ENCODE measurements at regions not wholly inside any gene's neighbourhood (a gene's known extent, or its start where the extent isn't known, plus 50 kb on each side); places are given as distances from the start of the nearest gene placed in this dataset.

DNA sequence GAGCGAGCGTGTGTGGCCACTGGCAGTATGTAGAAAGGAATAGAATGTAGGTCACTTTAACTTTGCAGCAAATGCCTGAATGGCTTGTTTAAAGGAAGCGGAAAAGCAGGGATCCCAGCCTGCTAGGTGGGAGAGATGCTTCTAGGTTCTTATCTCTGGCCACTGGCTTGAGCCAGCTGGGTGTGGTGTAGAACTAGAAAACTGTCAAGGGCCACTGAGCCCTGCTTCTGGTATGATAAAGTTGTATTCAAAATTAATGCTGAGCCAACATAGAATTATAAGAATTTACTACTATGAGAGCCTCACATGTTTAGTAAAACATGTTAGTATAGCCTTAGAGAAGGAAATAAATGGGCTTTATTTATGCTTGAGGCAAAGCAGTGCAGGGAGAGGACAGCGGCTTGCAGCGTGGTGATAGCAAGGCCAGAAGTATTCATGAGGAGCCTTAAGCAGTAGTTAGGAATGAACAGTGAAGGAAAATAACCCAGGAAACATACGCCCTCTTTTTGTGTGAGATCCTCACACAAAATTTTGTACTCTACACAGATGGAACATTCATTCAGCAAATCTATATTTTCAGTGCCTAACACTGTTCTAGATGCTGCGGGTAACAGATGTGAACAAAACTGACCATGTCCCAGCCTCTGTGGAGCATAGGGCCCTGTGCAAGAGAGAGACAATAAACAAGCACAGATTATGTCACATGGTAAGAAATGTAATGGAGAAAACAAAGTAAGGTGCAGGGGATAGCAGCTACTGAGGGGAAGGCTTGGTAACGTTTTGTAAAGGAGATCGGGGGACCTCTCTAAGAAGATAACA is 863.2 kb downstream of the DIAPH3 start:
- TF ChIP-seq, protein P1, sequence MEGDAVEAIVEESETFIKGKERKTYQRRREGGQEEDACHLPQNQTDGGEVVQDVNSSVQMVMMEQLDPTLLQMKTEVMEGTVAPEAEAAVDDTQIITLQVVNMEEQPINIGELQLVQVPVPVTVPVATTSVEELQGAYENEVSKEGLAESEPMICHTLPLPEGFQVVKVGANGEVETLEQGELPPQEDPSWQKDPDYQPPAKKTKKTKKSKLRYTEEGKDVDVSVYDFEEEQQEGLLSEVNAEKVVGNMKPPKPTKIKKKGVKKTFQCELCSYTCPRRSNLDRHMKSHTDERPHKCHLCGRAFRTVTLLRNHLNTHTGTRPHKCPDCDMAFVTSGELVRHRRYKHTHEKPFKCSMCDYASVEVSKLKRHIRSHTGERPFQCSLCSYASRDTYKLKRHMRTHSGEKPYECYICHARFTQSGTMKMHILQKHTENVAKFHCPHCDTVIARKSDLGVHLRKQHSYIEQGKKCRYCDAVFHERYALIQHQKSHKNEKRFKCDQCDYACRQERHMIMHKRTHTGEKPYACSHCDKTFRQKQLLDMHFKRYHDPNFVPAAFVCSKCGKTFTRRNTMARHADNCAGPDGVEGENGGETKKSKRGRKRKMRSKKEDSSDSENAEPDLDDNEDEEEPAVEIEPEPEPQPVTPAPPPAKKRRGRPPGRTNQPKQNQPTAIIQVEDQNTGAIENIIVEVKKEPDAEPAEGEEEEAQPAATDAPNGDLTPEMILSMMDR (tag by site-specific recombination; IDR thresholded peaks at IDR 0.05): no peak
- TF ChIP-seq ZFP3 (tag by site-specific recombination; IDR thresholded peaks at IDR 0.05; ENCODE audit: low read depth) (no peak), ZBTB8A (tag by site-specific recombination; IDR thresholded peaks at IDR 0.05) (no peak), ZNF416 (tag by site-specific recombination; IDR thresholded peaks at IDR 0.05) (no peak), ZNF274 (IDR thresholded peaks at IDR 0.05; ENCODE audit: low read length) (no peak), ZNF274 (tag by site-specific recombination; IDR thresholded peaks at IDR 0.05; ENCODE audit: borderline replicate concordance) (no peak), SP2 (tag by site-specific recombination; IDR thresholded peaks at IDR 0.05) (no peak), ZNF10 (tag by site-specific recombination; IDR thresholded peaks at IDR 0.05) (no peak), GFI1B (tag by site-specific recombination; IDR thresholded peaks at IDR 0.05) (no peak), ZNF292 (tag by site-specific recombination; IDR thresholded peaks at IDR 0.05; ENCODE audit: borderline replicate concordance, low read depth) (no peak)
- TF ChIP-seq, protein P2, sequence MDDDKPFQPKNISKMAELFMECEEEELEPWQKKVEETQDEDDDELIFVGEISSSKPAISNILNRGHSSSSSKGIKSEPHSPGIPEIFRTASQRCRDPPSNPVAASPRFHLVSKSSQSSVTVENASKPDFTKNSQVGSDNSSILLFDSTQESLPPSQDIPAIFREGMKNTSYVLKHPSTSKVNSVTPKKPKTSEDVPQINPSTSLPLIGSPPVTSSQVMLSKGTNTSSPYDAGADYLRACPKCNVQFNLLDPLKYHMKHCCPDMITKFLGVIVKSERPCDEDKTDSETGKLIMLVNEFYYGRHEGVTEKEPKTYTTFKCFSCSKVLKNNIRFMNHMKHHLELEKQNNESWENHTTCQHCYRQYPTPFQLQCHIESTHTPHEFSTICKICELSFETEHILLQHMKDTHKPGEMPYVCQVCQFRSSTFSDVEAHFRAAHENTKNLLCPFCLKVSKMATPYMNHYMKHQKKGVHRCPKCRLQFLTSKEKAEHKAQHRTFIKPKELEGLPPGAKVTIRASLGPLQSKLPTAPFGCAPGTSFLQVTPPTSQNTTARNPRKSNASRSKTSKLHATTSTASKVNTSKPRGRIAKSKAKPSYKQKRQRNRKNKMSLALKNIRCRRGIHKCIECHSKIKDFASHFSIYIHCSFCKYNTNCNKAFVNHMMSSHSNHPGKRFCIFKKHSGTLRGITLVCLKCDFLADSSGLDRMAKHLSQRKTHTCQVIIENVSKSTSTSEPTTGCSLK (tag by site-specific recombination; IDR thresholded peaks at IDR 0.05): no peak

Data from HEK293 (cell line).